ENCODE measurements at regions not wholly inside any gene's neighbourhood (a gene's known extent, or its start where the extent isn't known, plus 50 kb on each side); places are given as distances from the start of the nearest gene placed in this dataset.

DNA sequence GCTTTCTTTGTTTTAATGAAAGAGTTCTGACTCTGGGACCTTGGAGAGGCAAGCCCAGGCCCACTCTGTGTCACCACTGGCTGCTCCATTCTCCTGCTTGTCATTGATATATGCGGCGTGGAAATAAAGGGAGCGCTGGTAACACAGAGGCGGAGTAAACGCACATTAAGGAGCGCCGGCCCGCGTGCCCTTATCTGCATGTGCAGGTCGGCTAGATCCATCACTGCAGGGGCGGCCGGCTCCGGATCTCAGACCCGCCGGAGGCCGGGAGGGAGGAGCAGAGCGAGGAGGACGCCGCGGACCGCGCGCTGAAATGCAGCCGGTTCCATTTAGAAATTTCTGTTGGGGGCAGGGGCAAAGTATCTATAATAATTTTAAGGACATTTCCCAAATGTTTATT, 70.8 kb downstream of the MRPL36 start:
- TF ChIP-seq ZNF311 (tag by site-specific recombination; IDR thresholded peaks at IDR 0.05; ENCODE audit: borderline replicate concordance) (no peak), ZNF292 (tag by site-specific recombination; IDR thresholded peaks at IDR 0.05; ENCODE audit: borderline replicate concordance, low read depth) (no peak), ZFP3 (tag by site-specific recombination; IDR thresholded peaks at IDR 0.05; ENCODE audit: low read depth) (no peak)

Measured in HEK293 (cell line).